Neural cell (in vitro differentiated cells): ENCODE measurements at regions not wholly inside any gene's neighbourhood (a gene's known extent, or its start where the extent isn't known, plus 50 kb on each side); places are given as distances from the start of the nearest gene placed in this dataset.
"Not testable (repeated sequence)": the region's sequence is repeated elsewhere in the genome, so short reads cannot be mapped to it uniquely, and the experiment has no call there.

Experiments
- EP300 ChIP-seq: fragments of 450-650 bp; conservative IDR thresholded peaks from 2 replicates; pipeline ENCODE4 v1.6.1; 2014; ENCODE audit warnings: antibody characterized with exemption, mild to moderate bottlenecking, moderate library complexity; ENCODE audit not compliant: poor library complexity, severe bottlenecking
- EZH2 ChIP-seq: fragments of 200-600, 300-800 bp; shearing (Covaris generic), sonication (generic); IDR thresholded peaks from 2 replicates; pipeline ENCODE4 v1.6.1; 2014; ENCODE audit warnings: antibody characterized with exemption, low read length, borderline replicate concordance, mild to moderate bottlenecking; ENCODE audit not compliant: insufficient read depth, poor library complexity, severe bottlenecking
- POLR2AphosphoS5 ChIP-seq: IDR thresholded peaks from 2 replicates; pipeline ENCODE4 v1.6.1; 2012
- RAD21 ChIP-seq: fragments of 450-650 bp; conservative IDR thresholded peaks from 2 replicates; pipeline ENCODE4 v1.6.1; 2014; ENCODE audit warnings: antibody characterized with exemption, mild to moderate bottlenecking, moderate library complexity
- SMC3 ChIP-seq: fragments of 450-650 bp; conservative IDR thresholded peaks from 2 replicates; pipeline ENCODE4 v1.6.1; 2014; ENCODE audit warnings: antibody characterized with exemption, mild to moderate bottlenecking, moderate library complexity; ENCODE audit not compliant: poor library complexity
- TAF1 ChIP-seq: IDR thresholded peaks from 2 replicates; pipeline ENCODE4 v1.6.1; 2012; ENCODE audit warnings: low read depth
- TF ChIP-seq, protein P1 (sequence below): fragments of 450-650 bp; IDR thresholded peaks from 2 replicates; pipeline ENCODE4 v1.5.1; 2014; ENCODE audit warnings: antibody characterized with exemption, mild to moderate bottlenecking, moderate library complexity; ENCODE audit not compliant: poor library complexity, severe bottlenecking
- TF ChIP-seq, protein P2 (sequence below): IDR thresholded peaks from 2 replicates; pipeline ENCODE4 v1.6.1; 2012; ENCODE audit warnings: borderline replicate concordance

DNA sequence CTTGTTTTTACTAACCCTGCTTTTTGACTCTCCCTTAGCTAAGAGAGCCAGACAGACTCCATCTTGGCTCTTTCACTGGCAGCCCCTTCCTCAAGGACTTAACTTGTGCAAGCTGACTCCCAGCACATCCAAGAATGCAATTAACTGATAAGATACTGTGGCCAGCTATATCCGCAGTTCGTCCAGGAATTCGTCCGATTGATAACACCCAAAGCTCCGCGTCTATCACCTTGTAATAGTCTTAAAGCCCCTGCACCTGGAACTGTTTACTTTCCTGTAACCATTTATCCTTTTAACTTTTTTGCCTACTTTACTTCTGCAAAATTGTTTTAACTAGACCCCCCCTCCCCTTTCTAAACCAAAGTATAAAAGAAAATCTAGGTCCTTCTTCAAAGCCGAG is 50.8 kb upstream of the WDR72 start:
- not testable (repeated sequence) for TF ChIP-seq POLR2AphosphoS5, EZH2, SMC3, RAD21, TAF1, EP300
- TF ChIP-seq, protein P1, sequence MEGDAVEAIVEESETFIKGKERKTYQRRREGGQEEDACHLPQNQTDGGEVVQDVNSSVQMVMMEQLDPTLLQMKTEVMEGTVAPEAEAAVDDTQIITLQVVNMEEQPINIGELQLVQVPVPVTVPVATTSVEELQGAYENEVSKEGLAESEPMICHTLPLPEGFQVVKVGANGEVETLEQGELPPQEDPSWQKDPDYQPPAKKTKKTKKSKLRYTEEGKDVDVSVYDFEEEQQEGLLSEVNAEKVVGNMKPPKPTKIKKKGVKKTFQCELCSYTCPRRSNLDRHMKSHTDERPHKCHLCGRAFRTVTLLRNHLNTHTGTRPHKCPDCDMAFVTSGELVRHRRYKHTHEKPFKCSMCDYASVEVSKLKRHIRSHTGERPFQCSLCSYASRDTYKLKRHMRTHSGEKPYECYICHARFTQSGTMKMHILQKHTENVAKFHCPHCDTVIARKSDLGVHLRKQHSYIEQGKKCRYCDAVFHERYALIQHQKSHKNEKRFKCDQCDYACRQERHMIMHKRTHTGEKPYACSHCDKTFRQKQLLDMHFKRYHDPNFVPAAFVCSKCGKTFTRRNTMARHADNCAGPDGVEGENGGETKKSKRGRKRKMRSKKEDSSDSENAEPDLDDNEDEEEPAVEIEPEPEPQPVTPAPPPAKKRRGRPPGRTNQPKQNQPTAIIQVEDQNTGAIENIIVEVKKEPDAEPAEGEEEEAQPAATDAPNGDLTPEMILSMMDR = not testable (repeated sequence)
- TF ChIP-seq, protein P2, sequence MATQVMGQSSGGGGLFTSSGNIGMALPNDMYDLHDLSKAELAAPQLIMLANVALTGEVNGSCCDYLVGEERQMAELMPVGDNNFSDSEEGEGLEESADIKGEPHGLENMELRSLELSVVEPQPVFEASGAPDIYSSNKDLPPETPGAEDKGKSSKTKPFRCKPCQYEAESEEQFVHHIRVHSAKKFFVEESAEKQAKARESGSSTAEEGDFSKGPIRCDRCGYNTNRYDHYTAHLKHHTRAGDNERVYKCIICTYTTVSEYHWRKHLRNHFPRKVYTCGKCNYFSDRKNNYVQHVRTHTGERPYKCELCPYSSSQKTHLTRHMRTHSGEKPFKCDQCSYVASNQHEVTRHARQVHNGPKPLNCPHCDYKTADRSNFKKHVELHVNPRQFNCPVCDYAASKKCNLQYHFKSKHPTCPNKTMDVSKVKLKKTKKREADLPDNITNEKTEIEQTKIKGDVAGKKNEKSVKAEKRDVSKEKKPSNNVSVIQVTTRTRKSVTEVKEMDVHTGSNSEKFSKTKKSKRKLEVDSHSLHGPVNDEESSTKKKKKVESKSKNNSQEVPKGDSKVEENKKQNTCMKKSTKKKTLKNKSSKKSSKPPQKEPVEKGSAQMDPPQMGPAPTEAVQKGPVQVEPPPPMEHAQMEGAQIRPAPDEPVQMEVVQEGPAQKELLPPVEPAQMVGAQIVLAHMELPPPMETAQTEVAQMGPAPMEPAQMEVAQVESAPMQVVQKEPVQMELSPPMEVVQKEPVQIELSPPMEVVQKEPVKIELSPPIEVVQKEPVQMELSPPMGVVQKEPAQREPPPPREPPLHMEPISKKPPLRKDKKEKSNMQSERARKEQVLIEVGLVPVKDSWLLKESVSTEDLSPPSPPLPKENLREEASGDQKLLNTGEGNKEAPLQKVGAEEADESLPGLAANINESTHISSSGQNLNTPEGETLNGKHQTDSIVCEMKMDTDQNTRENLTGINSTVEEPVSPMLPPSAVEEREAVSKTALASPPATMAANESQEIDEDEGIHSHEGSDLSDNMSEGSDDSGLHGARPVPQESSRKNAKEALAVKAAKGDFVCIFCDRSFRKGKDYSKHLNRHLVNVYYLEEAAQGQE = not testable (repeated sequence)
